GM23338 (cell line): ENCODE measurements at regions not wholly inside any gene's neighbourhood (a gene's known extent, or its start where the extent isn't known, plus 50 kb on each side); places are given as distances from the start of the nearest gene placed in this dataset.

Experiments used
- ATAC-seq: fragments of 200-7000 bp; cut with Tn5 transposase; 3 replicates; pipeline ENCODE4 v1.9.1; 2020
- DNase-seq: peaks from one replicate; pipeline ENCODE4 v3.0.0-alpha.2; 2015; ENCODE audit warnings: low spot score
- H2AFZ ChIP-seq: fragments of 200-600 bp; sonication (generic); 2 replicates; pipeline ENCODE4 v1.8.0; 2016; ENCODE audit warnings: antibody characterized with exemption, mild to moderate bottlenecking, moderate library complexity
- H3F3A ChIP-seq: fragments of 200-600 bp; sonication (generic); replicated peaks from 2 replicates; pipeline ENCODE4 v1.8.0; 2017; ENCODE audit warnings: antibody characterized with exemption, mixed run types, low read depth
- H3K27ac ChIP-seq: fragments of 200-600 bp; sonication (generic); 2 replicates; pipeline ENCODE4 v1.6.1; 2016; ENCODE audit warnings: low read depth
- H3K27me3 ChIP-seq: fragments of 200-600 bp; sonication (generic); 2 replicates; pipeline ENCODE4 v1.8.0; 2016; ENCODE audit warnings: mild to moderate bottlenecking, mixed run types, moderate library complexity; ENCODE audit not compliant: insufficient read depth
- H3K36me3 ChIP-seq: fragments of 200-600 bp; sonication (generic); 2 replicates; pipeline ENCODE4 v1.8.0; 2016; ENCODE audit warnings: mild to moderate bottlenecking; ENCODE audit not compliant: insufficient read depth
- H3K4me1 ChIP-seq: fragments of 200-600 bp; sonication (generic); 2 replicates; pipeline ENCODE4 v1.8.0; 2016; ENCODE audit warnings: mild to moderate bottlenecking, moderate library complexity; ENCODE audit not compliant: insufficient read depth
- H3K4me2 ChIP-seq: fragments of 200-600 bp; sonication (generic); 2 replicates; pipeline ENCODE4 v1.7.1; 2017; ENCODE audit warnings: mixed run types
- H3K4me3 ChIP-seq: fragments of 200-600 bp; sonication (generic); 2 replicates; pipeline ENCODE4 v1.6.1; 2016; ENCODE audit warnings: mixed run types
- H3K79me2 ChIP-seq: fragments of 200-600 bp; sonication (generic); replicated peaks from 2 replicates; pipeline ENCODE4 v1.8.0; 2017; ENCODE audit warnings: mild to moderate bottlenecking; ENCODE audit not compliant: insufficient read depth
- H3K9me2 ChIP-seq: fragments of 200-600 bp; sonication (generic); 2 replicates; pipeline ENCODE4 v1.8.0; 2017; ENCODE audit not compliant: insufficient read depth
- H4K20me1 ChIP-seq: fragments of 200-600 bp; sonication (generic); replicated peaks from 2 replicates; pipeline ENCODE4 v1.8.0; 2017; ENCODE audit warnings: mild to moderate bottlenecking; ENCODE audit not compliant: insufficient read depth
- H3K27ac Mint-ChIP-seq: 2 replicates; pipeline ENCODE4 v1.8.0; 2020; ENCODE audit warnings: inconsistent platforms, mild to moderate bottlenecking, moderate library complexity, mixed read lengths
- H3K27me3 Mint-ChIP-seq: 3 replicates; pipeline ENCODE4 v1.8.0; 2022; ENCODE audit warnings: low read depth, mild to moderate bottlenecking, moderate library complexity, mixed read lengths, inconsistent platforms; ENCODE audit not compliant: insufficient read depth, poor library complexity
- H3K36me3 Mint-ChIP-seq: 3 replicates; pipeline ENCODE4 v1.8.0; 2021; ENCODE audit warnings: low read depth, mild to moderate bottlenecking, inconsistent platforms, moderate library complexity, mixed read lengths
- H3K4me1 Mint-ChIP-seq: 3 replicates; pipeline ENCODE4 v1.8.0; 2020; ENCODE audit warnings: mild to moderate bottlenecking, inconsistent platforms, mixed read lengths
- H3K4me3 Mint-ChIP-seq: 3 replicates; pipeline ENCODE4 v1.8.0; 2021; ENCODE audit warnings: moderate library complexity, mild to moderate bottlenecking, inconsistent platforms, mixed read lengths
- H3K9me3 Mint-ChIP-seq: 3 replicates; pipeline ENCODE4 v1.8.0; 2020; ENCODE audit warnings: moderate library complexity, mild to moderate bottlenecking, inconsistent platforms, mixed read lengths
- CREB1 ChIP-seq: fragments of 250-450 bp; sonication (Bioruptor Pico); IDR thresholded peaks from 2 replicates; pipeline ENCODE4 v1.5.0; 2020; ENCODE audit warnings: low read depth, mild to moderate bottlenecking, moderate library complexity
- ETS1 ChIP-seq: IDR thresholded peaks from 2 replicates; pipeline ENCODE4 v1.6.1; 2016; ENCODE audit warnings: antibody characterized with exemption
- EZH2 ChIP-seq: fragments of 200-600 bp; sonication (generic); IDR thresholded peaks from one replicate; pipeline ENCODE4 v1.8.0; 2017; ENCODE audit warnings: antibody characterized with exemption, mild to moderate bottlenecking, low read depth; ENCODE audit not compliant: unreplicated experiment
- NANOG ChIP-seq: IDR thresholded peaks from 2 replicates; pipeline ENCODE4 v1.6.1; 2016; ENCODE audit warnings: antibody characterized with exemption, borderline replicate concordance
- POLR2AphosphoS5 ChIP-seq: IDR thresholded peaks from 2 replicates; pipeline ENCODE4 v1.6.1; 2016; ENCODE audit warnings: antibody characterized with exemption, low read depth
- ZNF462 ChIP-seq: fragments of 250-450 bp; sonication (Bioruptor Pico); IDR thresholded peaks from 2 replicates; pipeline ENCODE4 v1.5.0; 2020; ENCODE audit warnings: mild to moderate bottlenecking, moderate library complexity
- TF ChIP-seq, protein P1 (sequence below), 2 experiments: fragments of 200-600 bp in 1 of 2; sonication (generic) in 1 of 2; conservative IDR thresholded peaks; 2 replicates each; pipeline versions ENCODE4 v1.5.1 to v1.6.1; 2016 to 2017; ENCODE audit warnings: antibody characterized with exemption in 2 of 2, low read depth in 2 of 2, mild to moderate bottlenecking in 2 of 2, moderate library complexity in 1 of 2

GRCh38 chr1:221234791-221235190 lies 355.5 kb downstream of the HLX start (continued):
- TF ChIP-seq ZNF462: no peak
- no peak for TF ChIP-seq POLR2AphosphoS5
- no peak for TF ChIP-seq CREB1
- TF ChIP-seq ETS1: no peak
- no peak for TF ChIP-seq EZH2
- TF ChIP-seq, protein P1, sequence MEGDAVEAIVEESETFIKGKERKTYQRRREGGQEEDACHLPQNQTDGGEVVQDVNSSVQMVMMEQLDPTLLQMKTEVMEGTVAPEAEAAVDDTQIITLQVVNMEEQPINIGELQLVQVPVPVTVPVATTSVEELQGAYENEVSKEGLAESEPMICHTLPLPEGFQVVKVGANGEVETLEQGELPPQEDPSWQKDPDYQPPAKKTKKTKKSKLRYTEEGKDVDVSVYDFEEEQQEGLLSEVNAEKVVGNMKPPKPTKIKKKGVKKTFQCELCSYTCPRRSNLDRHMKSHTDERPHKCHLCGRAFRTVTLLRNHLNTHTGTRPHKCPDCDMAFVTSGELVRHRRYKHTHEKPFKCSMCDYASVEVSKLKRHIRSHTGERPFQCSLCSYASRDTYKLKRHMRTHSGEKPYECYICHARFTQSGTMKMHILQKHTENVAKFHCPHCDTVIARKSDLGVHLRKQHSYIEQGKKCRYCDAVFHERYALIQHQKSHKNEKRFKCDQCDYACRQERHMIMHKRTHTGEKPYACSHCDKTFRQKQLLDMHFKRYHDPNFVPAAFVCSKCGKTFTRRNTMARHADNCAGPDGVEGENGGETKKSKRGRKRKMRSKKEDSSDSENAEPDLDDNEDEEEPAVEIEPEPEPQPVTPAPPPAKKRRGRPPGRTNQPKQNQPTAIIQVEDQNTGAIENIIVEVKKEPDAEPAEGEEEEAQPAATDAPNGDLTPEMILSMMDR (conservative IDR thresholded peaks at IDR 0.05; ENCODE audit: low read depth in 2 of 2): no peak

DNA sequence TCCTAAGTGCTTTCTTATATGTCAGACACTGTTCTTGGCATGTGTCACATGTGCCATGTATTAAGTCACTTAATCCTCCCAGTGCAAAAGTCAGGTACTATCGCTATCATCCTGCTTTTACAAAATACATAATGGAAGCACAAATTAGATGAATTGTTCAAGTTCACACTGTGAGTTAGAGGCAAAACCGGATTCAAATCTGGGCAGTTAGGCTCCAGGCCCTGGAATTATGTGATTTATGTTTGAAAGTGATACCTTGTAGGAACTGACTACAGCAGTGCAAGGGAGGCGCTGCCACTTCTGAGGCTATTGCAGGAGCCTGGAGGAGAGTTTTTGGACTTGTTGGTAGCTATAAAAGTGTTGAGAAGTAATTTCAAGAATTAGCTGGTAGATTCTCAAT lies 358.3 kb downstream of the HLX start:
- Histone ChIP-seq H3K79me2 (no peaks in the 10 kb centered on the region), H4K20me1 (no peaks in the 10 kb centered on the region), H3K27ac (no peak overlapping the region), H3K9me2 (peaks cover 4% of the 10 kb centered on the region; the same call in 1 of the 2 replicates), H3K36me3 (no peaks in the 10 kb centered on the region), H3K27me3 (no peaks in the 10 kb centered on the region), H3F3A (no peaks in the 10 kb centered on the region), H2AFZ (no peak overlapping the region), H3K4me3 (no peak overlapping the region), H3K4me1 (no peaks in the 10 kb centered on the region), H3K4me2 (no peak overlapping the region)
- H3K36me3 Mint-ChIP-seq: no peaks in the 10 kb centered on the region
- no peaks in the 10 kb centered on the region for H3K9me3 Mint-ChIP-seq
- DNase-seq: no peak
- H3K27ac Mint-ChIP-seq: no peak overlapping the region
- H3K4me3 Mint-ChIP-seq: no peak overlapping the region
- ATAC-seq: no peak
- H3K27me3 Mint-ChIP-seq: peaks cover 3% of the 10 kb centered on the region
- H3K4me1 Mint-ChIP-seq: peaks cover 2% of the 10 kb centered on the region; the same call in 1 of the 3 replicates
- TF ChIP-seq NANOG: no peak
- TF ChIP-seq ETS1: no peak
- TF ChIP-seq, protein P1 (conservative IDR thresholded peaks at IDR 0.05; ENCODE audit: low read depth in 2 of 2): no peak
